ENCODE measurements at regions not wholly inside any gene's neighbourhood (a gene's known extent, or its start where the extent isn't known, plus 50 kb on each side); places are given as distances from the start of the nearest gene placed in this dataset.
"Not testable (repeated sequence)": the region's sequence is repeated elsewhere in the genome, so short reads cannot be mapped to it uniquely, and the experiment has no call there.

DNA sequence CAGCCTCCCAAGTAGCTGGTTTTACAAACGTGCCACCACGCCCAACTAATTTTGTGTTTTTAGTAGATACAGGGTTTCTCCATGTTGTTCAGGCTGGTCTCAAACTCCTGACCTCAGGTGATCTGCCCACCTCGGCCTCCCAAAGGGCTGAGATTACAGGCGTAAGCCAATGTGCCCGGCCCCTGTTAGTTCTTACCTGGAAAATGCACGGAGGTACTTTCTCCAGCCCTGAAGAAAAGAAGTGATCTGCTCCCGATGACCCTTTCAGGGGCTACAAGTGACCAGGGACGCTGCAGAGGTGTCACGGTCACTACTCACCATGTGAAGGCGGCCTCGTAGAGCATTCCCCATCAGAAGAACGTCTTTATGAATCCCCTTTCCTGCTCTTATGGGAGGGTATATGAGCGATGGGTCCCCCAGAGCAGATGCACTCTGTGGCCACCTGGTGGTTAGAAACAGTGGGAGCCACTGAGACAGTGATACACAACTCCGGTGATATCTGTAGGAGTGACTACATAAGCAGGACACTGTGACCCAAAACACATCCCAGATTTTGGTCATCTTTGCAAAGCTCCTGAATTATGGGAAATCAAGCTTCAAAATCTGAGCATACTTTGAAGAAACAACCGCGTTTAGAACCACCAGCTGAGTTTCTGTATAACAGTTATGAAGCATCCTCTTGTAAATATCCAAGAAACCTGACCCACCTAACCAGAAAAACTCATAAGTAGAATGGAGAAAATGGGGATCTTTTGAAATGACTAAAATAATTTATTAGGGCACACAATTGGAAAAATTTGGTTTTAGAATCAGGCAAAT, 102.7 kb upstream of the NBPF11 start:
- H3K4me3 ChIP-seq (ENCODE audit: low read length); H3K4me1 ChIP-seq (ENCODE audit: insufficient read depth, low read length); H3K9me3 ChIP-seq (ENCODE audit: low read depth, low read length); H3K27me3 ChIP-seq (ENCODE audit: insufficient read depth, low read length): not testable (repeated sequence)

DNA sequence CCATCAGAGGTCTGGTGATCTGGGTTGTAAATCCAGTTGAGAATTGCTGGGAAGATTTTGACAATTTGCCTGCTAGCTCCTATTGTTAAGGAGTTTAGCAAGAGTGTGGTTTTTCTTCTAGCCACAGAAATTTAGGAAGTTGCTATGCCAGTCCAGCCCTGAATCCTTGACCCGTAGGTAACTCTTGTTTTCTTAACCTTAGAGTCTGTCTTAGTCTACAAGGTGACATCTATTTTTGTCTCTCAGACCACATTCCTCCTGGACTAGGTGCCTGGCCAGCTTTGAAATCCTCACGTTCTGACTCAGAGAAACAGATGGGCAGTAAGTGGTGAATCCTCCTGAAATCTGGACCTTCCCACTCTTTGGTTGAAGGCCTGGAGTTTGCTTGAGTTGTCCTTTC, 101.7 kb upstream of the NBPF11 start:
- H3K27me3 ChIP-seq (ENCODE audit: insufficient read depth, low read length); H3K4me3 ChIP-seq (ENCODE audit: low read length); H3K4me1 ChIP-seq (ENCODE audit: insufficient read depth, low read length); H3K9me3 ChIP-seq (ENCODE audit: low read depth, low read length): not testable (repeated sequence)

DNA sequence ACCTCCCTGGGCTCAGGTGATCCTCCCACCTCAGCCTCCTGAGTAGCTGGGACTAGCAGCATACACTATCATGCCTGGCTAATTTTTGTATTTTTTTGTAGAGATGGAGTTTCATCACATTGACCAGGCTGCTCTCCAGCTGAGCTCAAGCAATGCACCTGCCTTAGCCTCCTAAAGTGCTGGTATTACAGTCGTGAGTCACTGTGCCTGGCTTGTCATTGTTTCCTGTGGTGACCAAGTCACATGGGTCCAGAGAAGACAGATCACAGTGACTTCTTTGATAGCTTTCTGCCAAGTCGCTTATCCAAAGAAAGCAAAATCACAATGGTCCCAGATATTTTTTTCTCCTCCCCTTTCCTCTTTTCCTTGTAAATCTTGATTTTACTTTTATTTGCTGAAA, 96.7 kb upstream of the NBPF11 start:
- H3K9me3 ChIP-seq (ENCODE audit: low read depth, low read length); H3K27me3 ChIP-seq (ENCODE audit: insufficient read depth, low read length); H3K4me1 ChIP-seq (ENCODE audit: insufficient read depth, low read length); H3K4me3 ChIP-seq (ENCODE audit: low read length): not testable (repeated sequence)

DNA sequence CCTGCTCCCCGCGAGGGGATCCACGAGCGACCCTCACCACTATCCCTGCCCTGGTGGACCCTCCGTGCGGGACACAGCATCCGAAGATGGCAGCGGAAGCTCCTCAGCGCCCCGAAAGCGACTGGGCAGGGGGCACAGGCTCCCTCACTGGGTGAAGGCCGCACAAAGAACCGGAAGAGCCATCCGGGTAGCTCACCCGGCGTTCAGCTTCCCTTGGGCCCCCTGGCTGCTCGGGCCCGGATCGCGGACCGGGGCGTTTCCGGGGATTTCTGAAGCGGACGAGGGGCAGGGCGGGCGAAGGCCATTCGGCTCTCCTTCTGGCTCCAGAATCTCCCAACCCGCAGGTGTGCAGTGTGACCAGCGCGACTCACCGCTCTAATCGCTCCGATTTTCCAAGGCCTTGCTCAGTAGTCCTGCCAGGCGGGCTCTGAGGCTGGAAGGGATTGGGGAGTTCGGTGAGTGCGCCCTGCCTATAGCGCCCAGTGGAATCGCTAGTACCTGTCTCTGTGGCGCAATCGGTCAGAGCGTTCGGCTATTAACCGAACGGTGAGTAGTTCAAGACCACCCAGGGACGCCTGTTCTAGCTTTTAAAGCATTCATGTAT, 94.3 kb upstream of the NBPF11 start:
- H3K4me3 ChIP-seq (ENCODE audit: low read length); H3K4me1 ChIP-seq (ENCODE audit: insufficient read depth, low read length); H3K9me3 ChIP-seq (ENCODE audit: low read depth, low read length); H3K27me3 ChIP-seq (ENCODE audit: insufficient read depth, low read length): not testable (repeated sequence)

DNA sequence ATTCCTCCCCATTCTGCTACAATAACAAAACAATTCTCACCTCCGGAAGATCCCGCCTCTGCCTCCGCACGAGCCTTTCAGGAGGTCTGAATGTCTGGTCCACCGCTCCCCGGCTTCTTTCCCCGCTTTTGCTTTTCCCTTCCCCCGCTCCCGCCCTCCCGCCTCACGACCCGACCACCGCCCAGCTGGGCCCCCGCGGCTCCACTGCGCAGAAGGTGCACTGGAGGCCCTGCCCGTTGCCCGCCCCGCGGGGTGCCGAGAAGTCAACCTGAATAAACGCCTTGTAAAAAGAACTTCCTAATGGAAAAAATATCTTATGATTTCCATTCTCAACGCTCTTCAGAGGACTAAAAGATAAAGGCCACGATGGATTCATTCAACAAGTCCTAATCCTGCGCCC, 93.8 kb upstream of the NBPF11 start:
- not testable (repeated sequence) for H3K4me1 ChIP-seq (ENCODE audit: insufficient read depth, low read length)

DNA sequence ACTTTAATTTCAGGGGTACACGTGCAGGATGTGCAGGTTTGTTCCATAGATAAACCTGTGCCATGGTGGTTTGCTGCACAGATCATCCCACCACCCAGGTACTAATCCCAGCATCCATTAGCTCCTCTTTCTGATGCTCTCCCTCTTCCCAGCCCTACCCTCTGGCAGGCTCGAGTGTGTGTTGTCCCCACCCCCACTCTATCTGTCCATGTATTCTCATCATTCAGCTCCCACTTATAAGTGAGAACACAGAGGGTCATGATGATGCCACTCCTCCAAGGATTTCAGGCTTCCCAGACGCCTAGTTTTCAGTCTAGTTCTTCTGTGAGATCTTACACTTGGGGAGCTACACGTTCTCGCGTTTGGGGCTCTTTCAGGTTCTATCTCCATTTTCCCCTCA, 93.4 kb upstream of the NBPF11 start:
- H3K9me3 ChIP-seq (ENCODE audit: low read depth, low read length); H3K4me1 ChIP-seq (ENCODE audit: insufficient read depth, low read length); H3K4me3 ChIP-seq (ENCODE audit: low read length); H3K27me3 ChIP-seq (ENCODE audit: insufficient read depth, low read length): not testable (repeated sequence)

More for the DNA sequence above, 93.8 kb upstream of the NBPF11 start:
- H3K9me3 ChIP-seq (ENCODE audit: low read depth, low read length); H3K4me3 ChIP-seq (ENCODE audit: low read length); H3K27me3 ChIP-seq (ENCODE audit: insufficient read depth, low read length): not testable (repeated sequence)

DNA sequence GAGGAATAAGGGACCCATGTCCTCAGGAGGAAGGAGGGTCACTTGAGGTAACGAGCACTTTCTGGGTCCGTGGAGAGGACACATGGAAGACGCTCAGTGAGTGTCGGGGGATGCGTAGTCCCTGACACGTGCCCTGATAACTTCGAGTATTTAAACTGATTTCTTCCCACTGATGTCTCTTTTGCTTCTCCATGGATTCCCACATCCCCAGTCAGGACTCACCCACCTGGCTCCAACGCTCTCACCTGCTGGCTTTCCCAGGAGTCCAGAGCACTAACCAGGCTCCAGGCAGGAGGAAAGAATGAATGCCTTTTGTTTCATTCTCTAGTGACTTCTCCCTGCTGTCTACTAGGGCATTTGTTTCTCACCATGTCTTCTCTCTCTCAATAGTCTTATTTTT, 81.2 kb upstream of the NBPF11 start:
- H3K9me3 ChIP-seq (ENCODE audit: low read depth, low read length); H3K4me1 ChIP-seq (ENCODE audit: insufficient read depth, low read length); H3K27me3 ChIP-seq (ENCODE audit: insufficient read depth, low read length); H3K4me3 ChIP-seq (ENCODE audit: low read length): not testable (repeated sequence)

DNA sequence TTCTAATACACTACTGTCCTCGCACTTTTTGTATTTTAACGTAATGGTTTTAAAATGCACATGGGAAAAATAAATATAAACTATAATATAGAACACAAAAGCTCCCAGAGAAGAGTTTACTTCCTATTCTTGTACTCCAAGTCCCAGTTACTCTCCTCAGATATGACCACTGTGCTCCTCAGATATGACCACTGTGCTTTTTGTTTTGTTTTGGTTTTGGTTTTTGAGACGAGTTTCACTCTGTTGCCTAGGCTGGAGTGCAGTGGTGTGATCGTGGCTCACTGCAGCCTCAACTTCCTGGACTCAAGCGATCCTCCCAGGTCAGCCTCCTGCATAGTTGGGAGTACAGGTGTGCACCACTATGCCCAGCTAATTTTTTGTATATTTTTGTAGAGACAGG, 76.8 kb upstream of the NBPF11 start:
- not testable (repeated sequence) for H3K4me3 ChIP-seq (ENCODE audit: low read length); H3K9me3 ChIP-seq (ENCODE audit: low read depth, low read length); H3K27me3 ChIP-seq (ENCODE audit: insufficient read depth, low read length); H3K4me1 ChIP-seq (ENCODE audit: insufficient read depth, low read length)

DNA sequence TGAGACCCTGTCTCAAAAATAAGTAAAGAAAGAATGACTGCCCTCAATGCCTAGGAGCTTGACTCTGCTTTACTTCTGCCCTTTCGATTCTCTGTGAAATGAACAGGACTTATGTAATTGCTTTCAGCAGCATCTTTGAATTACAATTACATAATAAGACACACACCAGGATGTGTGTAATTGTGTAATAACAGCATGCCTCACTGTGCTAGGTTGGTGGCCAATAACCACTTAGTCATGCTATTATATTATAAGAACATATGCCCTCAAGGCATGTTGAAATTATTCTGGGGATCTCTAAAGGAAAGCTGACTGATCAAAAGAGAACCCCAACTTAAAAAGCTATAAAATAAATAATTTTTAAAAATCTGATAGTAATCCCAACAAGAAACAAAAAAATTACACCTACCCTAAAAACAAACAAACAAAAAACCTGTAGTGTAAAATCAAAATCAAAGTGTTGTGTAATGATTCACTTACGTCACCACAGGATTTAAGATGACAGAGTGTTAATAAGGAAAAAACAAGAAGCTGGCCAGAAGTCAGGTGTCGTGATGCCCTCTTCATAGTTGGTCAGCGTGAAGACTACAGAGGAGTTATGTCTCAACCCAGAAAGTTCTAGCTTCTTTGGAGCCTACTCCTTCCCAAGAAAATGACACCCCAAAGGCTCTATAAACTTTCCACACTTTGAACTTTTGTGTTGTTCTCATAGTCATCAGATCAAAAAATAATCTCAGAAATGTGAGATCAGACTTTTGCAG, 70.5 kb upstream of the NBPF11 start:
- not testable (repeated sequence) for H3K27me3 ChIP-seq (ENCODE audit: insufficient read depth, low read length); H3K4me3 ChIP-seq (ENCODE audit: low read length); H3K9me3 ChIP-seq (ENCODE audit: low read depth, low read length); H3K4me1 ChIP-seq (ENCODE audit: insufficient read depth, low read length)

DNA sequence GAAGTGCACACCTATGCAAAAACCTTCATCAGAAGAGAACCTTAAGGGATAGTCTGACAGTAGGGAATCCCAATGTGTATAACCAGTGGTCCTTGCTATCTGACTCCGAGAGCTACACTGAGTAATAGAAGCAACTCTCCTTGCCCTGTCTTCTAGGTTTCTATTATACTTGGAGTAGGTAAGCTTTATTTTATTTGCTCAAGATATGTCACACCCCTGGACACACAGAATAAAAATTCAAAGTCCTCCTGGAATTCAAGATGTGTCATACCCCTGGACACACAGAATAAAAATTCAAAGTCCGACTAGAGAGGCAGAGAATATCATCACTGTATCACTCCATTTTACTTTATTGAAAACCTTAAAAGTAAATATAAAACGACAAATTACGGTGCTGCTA, 69.5 kb upstream of the NBPF11 start:
- H3K27me3 ChIP-seq (ENCODE audit: insufficient read depth, low read length); H3K4me3 ChIP-seq (ENCODE audit: low read length); H3K4me1 ChIP-seq (ENCODE audit: insufficient read depth, low read length); H3K9me3 ChIP-seq (ENCODE audit: low read depth, low read length): not testable (repeated sequence)

DNA sequence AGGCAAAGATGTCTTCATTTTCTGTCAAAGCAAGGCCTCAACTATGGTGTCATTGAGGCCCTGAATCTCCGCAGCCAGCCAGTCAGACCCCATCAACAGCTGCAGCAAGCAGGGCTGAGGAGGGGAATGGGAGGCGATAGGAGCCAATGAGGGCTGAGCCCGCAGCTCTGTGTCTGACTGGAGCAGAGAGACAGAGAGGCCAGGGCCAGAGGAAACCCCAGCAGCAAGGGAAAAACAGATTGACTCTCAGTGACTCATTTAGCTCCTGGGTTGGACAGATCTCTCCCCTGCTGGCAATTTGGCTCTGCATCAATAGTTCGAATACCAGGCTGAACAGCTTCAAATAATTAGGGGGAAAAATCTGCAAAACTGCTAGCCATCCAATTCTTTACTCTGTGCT, 67.1 kb upstream of the NBPF11 start:
- not testable (repeated sequence) for H3K9me3 ChIP-seq (ENCODE audit: low read depth, low read length); H3K4me1 ChIP-seq (ENCODE audit: insufficient read depth, low read length); H3K27me3 ChIP-seq (ENCODE audit: insufficient read depth, low read length); H3K4me3 ChIP-seq (ENCODE audit: low read length)

DNA sequence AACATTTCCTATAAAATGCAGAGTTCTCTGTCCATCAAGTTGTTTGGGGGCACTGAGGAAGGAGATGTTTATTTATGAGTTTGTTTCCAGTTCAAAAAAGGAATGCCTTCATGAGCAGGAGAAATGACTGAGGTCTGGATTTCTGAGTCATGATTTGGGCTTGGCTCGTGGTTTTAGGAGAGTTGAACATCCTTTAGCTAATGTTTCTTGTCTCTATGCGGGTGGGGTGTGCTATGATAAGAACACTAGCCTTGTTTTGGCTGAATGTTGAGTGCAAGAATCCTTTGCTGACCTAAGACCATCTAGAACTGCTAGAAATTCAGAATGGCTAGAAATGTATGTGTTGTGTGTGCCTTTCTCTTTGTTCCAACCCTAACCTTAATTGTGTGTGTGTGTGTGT, 59.1 kb upstream of the NBPF11 start:
- not testable (repeated sequence) for H3K27me3 ChIP-seq (ENCODE audit: insufficient read depth, low read length); H3K4me1 ChIP-seq (ENCODE audit: insufficient read depth, low read length); H3K9me3 ChIP-seq (ENCODE audit: low read depth, low read length); H3K4me3 ChIP-seq (ENCODE audit: low read length)

DNA sequence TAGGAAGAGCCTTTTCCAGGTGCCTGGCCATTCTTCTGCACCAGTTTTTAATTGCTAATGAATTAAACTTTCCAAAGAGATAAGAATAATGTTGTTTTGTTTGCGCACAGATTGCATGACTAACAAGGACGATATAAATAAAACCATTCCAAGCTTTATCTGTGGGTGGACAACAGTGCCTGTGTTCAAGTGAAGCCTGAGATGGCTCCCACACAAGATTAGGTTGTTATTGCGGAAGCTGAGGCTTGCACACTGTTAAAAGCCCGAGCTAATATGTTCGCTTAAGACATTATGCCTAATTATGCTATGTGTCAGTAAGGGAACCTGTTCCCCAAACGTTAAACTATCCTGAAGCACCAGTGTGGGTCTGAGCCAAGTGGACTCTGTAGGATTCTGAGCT, 58.5 kb upstream of the NBPF11 start:
- H3K4me1 ChIP-seq (ENCODE audit: insufficient read depth, low read length); H3K27me3 ChIP-seq (ENCODE audit: insufficient read depth, low read length); H3K4me3 ChIP-seq (ENCODE audit: low read length); H3K9me3 ChIP-seq (ENCODE audit: low read depth, low read length): not testable (repeated sequence)

DNA sequence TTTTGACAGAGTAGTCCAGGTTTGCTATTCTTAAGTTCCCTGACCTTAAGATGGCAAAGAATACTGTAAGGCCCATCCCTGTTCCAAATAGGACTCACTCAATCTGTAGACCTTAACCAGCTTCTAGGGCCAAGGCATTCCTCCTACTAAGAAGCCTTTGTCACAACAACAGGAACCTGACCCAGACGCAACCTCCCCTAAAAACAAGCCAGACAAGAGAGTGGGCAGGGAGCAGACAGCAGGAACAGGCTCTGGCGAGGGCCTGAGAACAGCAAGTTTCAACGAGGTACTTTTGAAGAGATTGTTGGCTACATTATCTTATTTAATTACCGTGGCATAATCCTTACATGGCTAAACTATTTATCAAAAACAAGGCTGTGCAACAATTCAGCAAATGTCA, 58.1 kb upstream of the NBPF11 start:
- H3K27me3 ChIP-seq (ENCODE audit: insufficient read depth, low read length); H3K9me3 ChIP-seq (ENCODE audit: low read depth, low read length); H3K4me3 ChIP-seq (ENCODE audit: low read length); H3K4me1 ChIP-seq (ENCODE audit: insufficient read depth, low read length): not testable (repeated sequence)

DNA sequence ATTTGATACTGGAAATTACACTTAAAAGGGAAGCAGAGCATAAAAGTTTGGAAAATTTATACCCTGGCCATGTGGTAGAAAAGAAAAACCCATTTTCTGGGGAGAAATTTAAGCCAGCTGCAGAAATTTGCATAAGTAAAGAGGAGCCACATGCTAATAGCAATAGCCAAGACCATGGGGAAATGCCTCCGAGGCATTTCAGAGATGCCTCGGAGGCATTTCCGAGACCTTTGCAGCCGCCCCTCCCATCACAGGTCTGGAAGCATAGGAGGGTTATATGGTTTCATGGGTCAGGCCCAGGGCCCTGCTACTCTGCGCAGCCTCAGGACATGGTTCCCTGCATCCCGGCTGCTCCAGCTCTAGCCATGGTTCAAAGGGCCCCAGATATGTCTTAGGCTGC, 49.9 kb upstream of the NBPF11 start:
- not testable (repeated sequence) for H3K4me3 ChIP-seq (ENCODE audit: low read length)

More for the DNA sequence above, 49.9 kb upstream of the NBPF11 start:
- not testable (repeated sequence) for H3K9me3 ChIP-seq (ENCODE audit: low read depth, low read length); H3K4me1 ChIP-seq (ENCODE audit: insufficient read depth, low read length); H3K27me3 ChIP-seq (ENCODE audit: insufficient read depth, low read length)
